ENCODE measurements at regions not wholly inside any gene's neighbourhood (a gene's known extent, or its start where the extent isn't known, plus 50 kb on each side); places are given as distances from the start of the nearest gene placed in this dataset.
"Not testable (repeated sequence)": the region's sequence is repeated elsewhere in the genome, so short reads cannot be mapped to it uniquely, and the experiment has no call there.

- DNase-seq (ENCODE audit: low read depth in 4 of 4, low spot score in 3 of 4) = no peak
Observed at GRCh38 chr2:209141818-209142217, 282.0 kb upstream of the MAP2 start.

DNA sequence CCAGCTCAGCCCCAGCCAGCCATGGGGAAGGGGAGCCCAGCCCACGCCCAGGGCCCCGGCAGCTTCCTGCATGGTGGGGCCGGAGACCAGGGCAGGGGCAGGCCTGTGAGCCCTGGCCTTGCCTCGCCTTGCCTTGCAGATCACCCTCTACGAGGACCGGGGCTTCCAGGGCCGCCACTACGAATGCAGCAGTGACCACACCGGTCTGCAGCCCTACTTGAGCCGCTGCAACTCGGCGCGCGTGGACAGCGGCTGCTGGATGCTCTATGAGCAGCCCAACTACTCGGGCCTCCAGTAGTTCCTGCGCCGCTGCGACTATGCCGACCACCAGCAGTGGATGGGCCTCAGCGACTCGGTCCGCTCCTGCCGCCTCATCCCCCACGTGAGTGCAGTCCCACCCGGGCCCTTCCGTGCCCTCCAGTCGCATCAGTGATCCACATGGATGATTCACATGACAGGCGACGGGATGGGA, 278.6 kb upstream of the MAP2 start:
- DNase-seq (ENCODE audit: low read depth in 4 of 4, low spot score in 3 of 4) = not testable (repeated sequence)

DNA sequence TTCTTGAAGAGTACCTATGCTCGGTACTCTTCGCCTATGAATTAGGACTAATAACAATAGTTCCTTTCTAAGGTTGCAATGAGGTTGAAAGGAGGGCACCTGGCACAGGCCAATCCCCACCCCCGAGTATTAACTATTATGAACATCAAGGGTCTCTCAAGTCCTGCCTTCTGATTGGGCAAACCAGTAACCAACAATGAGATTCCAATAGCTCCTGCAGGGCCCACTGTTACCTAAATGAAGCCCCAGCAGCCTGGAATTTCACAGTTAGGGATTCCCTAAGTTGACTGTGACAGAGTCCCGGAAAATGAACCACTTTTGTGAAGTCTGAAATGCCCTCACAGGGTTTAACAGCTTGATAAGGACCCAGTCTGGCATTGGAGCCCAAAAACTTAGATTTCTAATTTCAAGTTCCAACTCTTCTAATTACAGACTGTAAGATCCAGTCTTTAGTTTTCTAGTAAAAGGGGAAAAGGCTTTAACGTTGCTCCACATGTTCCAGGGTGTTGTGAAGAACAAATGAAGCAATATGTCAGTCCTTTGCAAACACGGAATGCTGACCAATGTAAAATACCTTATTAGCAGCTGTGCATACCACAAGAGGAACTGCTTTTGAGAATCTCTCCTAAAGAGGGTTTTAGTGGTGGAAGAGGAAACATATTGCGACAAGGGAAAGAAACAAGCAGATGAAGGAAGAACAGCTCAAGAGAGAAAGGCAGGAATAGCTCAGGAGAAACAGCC, 277.7 kb upstream of the MAP2 start:
- DNase-seq (ENCODE audit: low read depth in 4 of 4, low spot score in 3 of 4) = no peak

GRCh38 chr2:209146682-209147320, 277.0 kb upstream of the MAP2 start:
- DNase-seq (ENCODE audit: low read depth in 4 of 4, low spot score in 3 of 4) = no peak

- no peak for DNase-seq (ENCODE audit: low read depth in 4 of 4, low spot score in 3 of 4)
Observed at GRCh38 chr2:209147981-209148380, 275.9 kb upstream of the MAP2 start.

DNA sequence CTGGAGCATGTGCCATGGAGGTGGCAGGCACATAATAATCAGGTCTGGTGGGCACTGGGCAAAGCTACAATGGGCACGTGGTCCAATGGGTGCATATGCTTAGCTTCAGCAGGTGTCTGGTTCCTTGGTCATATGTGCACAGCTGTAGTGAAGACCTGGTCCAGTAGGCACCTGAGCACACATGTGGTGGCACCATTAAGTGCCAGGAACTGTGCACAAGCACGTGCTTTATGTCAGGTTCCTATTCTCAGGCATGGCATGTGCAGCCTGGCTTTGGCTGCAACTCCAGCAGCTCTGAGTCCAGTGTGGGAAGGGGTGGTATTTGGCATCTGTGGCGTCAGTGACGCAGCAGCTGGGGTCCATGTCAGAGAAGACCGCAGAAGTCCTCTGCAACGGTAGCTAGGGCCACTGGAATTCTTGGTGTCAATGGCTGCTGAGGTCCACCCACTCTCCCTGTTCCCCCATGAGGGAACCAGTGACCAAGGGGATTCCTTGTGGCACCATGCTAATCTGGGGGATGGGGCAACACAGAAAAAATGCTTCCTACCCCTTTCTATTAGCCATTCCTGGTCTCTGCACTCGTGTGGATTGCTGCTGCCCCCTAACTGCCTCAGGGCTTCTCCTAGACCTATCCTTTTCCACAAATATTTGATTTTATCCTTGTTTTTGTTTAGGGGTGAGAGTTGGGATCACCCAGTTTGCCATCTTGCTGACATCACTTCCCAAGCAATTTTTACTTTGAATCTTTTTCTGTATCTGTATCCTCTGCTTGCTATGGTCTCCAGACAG, 262.9 kb upstream of the MAP2 start:
- DNase-seq (ENCODE audit: low read depth in 4 of 4, low spot score in 3 of 4) = no peak

- no peak for DNase-seq (ENCODE audit: low read depth in 4 of 4, low spot score in 3 of 4)
Observed at GRCh38 chr2:209162129-209162528, 261.7 kb upstream of the MAP2 start.

DNA sequence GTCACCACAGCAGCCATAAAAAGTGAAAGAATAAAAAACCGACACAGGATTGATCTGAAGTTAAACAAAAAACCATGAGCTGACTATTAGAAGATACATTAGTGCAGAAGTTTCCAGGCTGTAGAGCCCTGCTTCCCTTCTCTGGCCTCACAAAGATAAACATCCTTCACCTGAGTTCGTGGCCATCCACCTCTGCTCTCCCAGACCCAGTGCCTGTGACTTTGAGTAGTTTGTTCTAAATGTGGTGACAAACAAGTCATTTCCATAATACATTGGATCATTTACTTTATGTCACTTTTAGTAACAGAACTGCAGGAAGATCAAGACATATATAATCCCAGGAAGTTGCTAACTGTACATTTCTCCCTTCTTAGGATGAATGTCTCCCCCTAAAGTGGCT, 241.9 kb upstream of the MAP2 start:
- no peak for DNase-seq (ENCODE audit: low read depth in 4 of 4, low spot score in 3 of 4)

DNA sequence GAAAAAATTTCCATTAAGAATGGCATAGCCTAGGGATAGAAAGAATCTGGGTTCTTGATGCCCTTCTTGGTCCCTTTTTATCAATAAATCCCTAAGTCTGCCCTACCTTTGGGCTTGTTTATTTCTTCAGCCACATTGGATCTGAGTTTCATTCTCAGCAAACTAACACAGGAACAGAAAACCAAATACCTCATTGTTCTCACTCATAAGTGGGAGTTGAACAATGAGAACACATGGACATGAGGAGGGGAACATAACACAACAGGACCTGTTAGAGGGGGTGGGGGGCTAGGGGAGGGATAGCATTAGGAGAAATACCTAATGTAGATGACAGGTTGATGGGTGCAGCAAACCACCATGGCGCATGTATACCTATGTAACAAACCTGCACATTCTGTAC, 237.0 kb upstream of the MAP2 start:
- DNase-seq (ENCODE audit: low read depth in 4 of 4, low spot score in 3 of 4) = not testable (repeated sequence)

- DNase-seq (ENCODE audit: low read depth in 4 of 4, low spot score in 3 of 4) = no peak
Observed at GRCh38 chr2:209189893-209190292, 234.0 kb upstream of the MAP2 start.

DNA sequence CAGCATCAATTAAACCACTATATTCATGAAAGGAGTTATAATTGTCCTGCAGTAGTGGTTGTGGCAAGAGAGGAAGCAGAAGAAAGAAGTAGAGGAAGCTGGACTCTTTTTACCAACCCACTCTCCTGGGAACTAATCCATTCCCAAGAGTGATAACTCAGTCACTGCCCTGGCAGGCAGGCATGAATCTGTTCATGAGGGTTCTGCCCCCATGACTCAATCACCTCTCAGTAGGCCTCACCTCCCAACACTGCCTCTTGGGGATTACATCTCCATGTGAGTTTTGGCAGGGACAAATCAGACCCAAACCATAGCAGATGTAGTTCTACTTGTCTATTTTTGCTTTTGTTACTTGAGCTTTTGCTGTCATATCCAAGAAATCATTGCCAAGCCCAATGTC, 232.7 kb upstream of the MAP2 start:
- DNase-seq (ENCODE audit: low read depth in 4 of 4, low spot score in 3 of 4) = no peak

DNA sequence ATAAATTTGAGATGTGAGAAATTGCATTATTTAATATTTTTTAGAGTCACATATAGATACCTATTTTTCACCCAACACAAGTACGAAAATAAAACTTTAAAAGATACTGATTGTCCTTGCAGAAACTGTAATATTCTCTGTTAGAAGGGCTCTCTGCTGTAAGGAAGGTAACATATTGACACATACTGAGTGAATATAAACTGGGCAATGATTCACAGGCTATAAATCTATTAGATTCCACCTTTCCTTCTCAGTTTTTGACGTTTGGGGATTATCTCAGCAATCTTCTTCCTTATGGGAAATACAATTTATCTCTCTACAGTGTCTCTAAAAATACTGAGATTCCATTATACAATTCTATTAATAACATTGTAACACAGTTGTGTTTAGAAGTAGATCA, 229.1 kb upstream of the MAP2 start:
- DNase-seq (ENCODE audit: low read depth in 4 of 4, low spot score in 3 of 4) = no peak

- DNase-seq (ENCODE audit: low read depth in 4 of 4, low spot score in 3 of 4) = peak in 1 of 4 donors; percentile 2
Observed at GRCh38 chr2:209208211-209208610, 215.6 kb upstream of the MAP2 start.

DNA sequence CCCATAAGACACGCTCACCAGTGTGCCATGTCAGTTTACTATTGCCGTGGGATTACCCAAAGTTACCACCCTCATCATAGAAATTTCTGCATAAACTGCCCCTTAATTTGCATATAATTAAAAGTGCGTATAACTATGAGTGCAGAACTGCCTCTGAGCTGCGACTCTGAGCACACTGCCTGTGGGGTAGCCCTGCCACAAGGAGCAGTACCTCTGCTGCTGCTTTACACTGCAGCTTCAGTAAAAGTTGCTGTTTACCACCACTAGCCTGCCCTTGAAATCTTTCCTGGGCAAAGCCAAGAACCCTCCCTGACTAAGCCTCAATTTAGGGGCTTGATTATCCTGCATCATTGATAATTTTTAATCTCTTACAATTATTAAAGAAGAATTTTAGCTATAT, 213.9 kb upstream of the MAP2 start:
- no peak for DNase-seq (ENCODE audit: low read depth in 4 of 4, low spot score in 3 of 4)

- no peak for DNase-seq (ENCODE audit: low read depth in 4 of 4, low spot score in 3 of 4)
Observed at GRCh38 chr2:209230560-209230959, 193.3 kb upstream of the MAP2 start.

DNA sequence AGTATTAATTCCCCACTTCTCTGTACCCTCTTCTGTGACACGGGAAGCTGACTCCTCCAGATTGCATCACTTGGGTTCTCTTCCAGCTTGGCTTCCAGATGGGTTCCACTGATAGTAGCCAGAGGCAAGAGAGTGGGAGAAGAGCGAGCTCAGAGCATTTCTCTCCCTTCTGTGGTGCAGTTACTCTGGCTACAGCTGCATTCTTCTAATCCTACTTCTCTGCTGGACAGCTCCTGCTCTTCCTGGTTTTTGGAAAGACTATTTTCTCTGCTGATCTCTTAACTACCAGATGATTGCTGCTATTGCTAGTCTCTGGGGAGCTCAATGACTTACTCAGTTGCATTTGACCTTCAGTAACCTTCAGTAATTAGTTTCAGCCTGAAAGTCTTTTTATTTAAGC, 187.5 kb upstream of the MAP2 start:
- DNase-seq (ENCODE audit: low read depth in 4 of 4, low spot score in 3 of 4) = no peak

GRCh38 chr2:209238765-209239584, 184.9 kb upstream of the MAP2 start:
- no peak for DNase-seq (ENCODE audit: low read depth in 4 of 4, low spot score in 3 of 4)

DNA sequence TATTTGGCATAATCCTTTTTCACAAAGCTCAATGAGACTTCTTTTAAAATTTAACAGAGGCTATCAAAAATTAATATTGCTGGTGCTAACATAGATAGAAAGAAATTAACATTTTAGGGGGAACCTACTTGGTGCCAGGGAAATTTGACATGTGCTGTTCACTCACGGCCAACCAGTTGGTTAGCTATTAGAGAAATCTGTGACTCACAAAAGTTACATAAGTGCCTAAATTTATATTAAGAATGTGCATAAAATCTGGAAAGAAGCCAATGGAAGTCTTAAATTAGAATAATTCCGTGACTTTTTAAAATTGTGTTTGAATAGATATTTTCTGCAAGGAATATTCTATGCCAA, 184.3 kb upstream of the MAP2 start:
- no peak for DNase-seq (ENCODE audit: low read depth in 4 of 4, low spot score in 3 of 4)

- DNase-seq (ENCODE audit: low read depth in 4 of 4, low spot score in 3 of 4) = no peak
Observed at GRCh38 chr2:209240204-209240603, 183.6 kb upstream of the MAP2 start.

- DNase-seq (ENCODE audit: low read depth in 4 of 4, low spot score in 3 of 4) = no peak
Observed at GRCh38 chr2:209253544-209253943, 170.3 kb upstream of the MAP2 start.

GRCh38 chr2:209259767-209260166, 164.1 kb upstream of the MAP2 start:
- no peak for DNase-seq (ENCODE audit: low read depth in 4 of 4, low spot score in 3 of 4)

All from right renal pelvis (tissue), 4 donors.